HL-60 (cell line): ENCODE measurements at regions not wholly inside any gene's neighbourhood (a gene's known extent, or its start where the extent isn't known, plus 50 kb on each side); places are given as distances from the start of the nearest gene placed in this dataset.

Experiments used
- GABPA ChIP-seq: IDR thresholded peaks from 2 replicates; pipeline ENCODE4 v1.6.1; 2012; ENCODE audit warnings: low read depth
- SPI1 ChIP-seq: IDR thresholded peaks from 2 replicates; pipeline ENCODE4 v1.6.1; 2012; ENCODE audit warnings: low read depth, mild to moderate bottlenecking, borderline replicate concordance
- TF ChIP-seq, protein P1 (sequence below): IDR thresholded peaks from one replicate; pipeline ENCODE4 v1.5.1; 2011; ENCODE audit warnings: low read length, control low read depth, inconsistent platforms; ENCODE audit not compliant: insufficient read depth
- TF ChIP-seq, protein P2 (sequence below): IDR thresholded peaks from 2 replicates; pipeline ENCODE4 v1.6.1; 2012; ENCODE audit warnings: low read depth; ENCODE audit not compliant: insufficient replicate concordance

DNA sequence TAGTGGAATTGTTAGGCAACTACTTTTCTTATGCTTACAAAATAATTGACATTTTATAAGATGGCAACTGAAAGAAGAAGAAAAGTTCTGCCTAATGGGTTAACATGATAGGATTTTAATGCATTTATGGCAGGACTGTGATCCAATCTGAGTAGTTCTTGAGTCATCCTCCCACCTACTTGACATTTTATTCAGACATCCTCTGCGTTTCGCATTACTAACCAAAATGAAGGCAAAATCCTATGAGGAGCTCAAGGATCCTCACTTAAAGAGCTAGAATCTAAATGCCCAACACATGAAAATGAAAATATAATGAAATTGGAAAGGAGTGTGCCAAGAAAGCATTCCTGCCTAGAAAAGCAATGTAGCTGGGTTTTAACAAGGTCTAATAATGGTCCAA, 581.1 kb upstream of the SEMA6D start:
- TF ChIP-seq SPI1 (no peak), GABPA (no peak)
- TF ChIP-seq, protein P1, sequence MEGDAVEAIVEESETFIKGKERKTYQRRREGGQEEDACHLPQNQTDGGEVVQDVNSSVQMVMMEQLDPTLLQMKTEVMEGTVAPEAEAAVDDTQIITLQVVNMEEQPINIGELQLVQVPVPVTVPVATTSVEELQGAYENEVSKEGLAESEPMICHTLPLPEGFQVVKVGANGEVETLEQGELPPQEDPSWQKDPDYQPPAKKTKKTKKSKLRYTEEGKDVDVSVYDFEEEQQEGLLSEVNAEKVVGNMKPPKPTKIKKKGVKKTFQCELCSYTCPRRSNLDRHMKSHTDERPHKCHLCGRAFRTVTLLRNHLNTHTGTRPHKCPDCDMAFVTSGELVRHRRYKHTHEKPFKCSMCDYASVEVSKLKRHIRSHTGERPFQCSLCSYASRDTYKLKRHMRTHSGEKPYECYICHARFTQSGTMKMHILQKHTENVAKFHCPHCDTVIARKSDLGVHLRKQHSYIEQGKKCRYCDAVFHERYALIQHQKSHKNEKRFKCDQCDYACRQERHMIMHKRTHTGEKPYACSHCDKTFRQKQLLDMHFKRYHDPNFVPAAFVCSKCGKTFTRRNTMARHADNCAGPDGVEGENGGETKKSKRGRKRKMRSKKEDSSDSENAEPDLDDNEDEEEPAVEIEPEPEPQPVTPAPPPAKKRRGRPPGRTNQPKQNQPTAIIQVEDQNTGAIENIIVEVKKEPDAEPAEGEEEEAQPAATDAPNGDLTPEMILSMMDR = no peak
- TF ChIP-seq, protein P2, sequence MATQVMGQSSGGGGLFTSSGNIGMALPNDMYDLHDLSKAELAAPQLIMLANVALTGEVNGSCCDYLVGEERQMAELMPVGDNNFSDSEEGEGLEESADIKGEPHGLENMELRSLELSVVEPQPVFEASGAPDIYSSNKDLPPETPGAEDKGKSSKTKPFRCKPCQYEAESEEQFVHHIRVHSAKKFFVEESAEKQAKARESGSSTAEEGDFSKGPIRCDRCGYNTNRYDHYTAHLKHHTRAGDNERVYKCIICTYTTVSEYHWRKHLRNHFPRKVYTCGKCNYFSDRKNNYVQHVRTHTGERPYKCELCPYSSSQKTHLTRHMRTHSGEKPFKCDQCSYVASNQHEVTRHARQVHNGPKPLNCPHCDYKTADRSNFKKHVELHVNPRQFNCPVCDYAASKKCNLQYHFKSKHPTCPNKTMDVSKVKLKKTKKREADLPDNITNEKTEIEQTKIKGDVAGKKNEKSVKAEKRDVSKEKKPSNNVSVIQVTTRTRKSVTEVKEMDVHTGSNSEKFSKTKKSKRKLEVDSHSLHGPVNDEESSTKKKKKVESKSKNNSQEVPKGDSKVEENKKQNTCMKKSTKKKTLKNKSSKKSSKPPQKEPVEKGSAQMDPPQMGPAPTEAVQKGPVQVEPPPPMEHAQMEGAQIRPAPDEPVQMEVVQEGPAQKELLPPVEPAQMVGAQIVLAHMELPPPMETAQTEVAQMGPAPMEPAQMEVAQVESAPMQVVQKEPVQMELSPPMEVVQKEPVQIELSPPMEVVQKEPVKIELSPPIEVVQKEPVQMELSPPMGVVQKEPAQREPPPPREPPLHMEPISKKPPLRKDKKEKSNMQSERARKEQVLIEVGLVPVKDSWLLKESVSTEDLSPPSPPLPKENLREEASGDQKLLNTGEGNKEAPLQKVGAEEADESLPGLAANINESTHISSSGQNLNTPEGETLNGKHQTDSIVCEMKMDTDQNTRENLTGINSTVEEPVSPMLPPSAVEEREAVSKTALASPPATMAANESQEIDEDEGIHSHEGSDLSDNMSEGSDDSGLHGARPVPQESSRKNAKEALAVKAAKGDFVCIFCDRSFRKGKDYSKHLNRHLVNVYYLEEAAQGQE = no peak
